ENCODE measurements at regions not wholly inside any gene's neighbourhood (a gene's known extent, or its start where the extent isn't known, plus 50 kb on each side); places are given as distances from the start of the nearest gene placed in this dataset.

DNA sequence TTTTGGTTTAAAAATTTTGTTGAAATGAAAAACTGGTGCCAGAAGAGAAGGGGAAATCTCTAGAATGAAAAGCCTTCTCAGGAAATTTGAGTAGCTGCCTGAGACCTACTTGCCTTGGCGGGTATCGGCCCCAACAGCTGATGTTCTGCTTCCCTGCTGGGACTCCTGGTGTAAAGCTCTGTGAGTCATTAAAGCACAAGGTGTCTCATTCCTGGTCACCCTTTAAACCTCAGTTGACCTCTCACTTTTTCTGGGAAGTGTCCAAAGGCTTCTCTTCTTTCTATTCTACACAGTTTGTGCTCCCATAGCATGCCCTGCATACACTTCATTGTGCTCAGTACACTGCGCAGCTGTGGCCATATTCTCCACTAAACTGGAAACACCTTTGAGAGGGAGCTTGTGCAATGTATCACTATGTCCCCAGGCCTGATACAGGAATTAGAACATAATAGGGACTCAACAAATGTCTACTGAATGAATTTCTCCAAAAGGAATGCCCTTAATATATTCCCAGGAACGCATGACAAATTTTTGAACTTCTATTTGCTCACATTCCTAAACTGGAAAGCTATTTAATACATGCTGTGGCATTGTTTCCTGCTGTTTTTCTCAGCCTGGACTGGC lies 303.9 kb downstream of the SDHAF3 start:
- TF ChIP-seq, protein P1, sequence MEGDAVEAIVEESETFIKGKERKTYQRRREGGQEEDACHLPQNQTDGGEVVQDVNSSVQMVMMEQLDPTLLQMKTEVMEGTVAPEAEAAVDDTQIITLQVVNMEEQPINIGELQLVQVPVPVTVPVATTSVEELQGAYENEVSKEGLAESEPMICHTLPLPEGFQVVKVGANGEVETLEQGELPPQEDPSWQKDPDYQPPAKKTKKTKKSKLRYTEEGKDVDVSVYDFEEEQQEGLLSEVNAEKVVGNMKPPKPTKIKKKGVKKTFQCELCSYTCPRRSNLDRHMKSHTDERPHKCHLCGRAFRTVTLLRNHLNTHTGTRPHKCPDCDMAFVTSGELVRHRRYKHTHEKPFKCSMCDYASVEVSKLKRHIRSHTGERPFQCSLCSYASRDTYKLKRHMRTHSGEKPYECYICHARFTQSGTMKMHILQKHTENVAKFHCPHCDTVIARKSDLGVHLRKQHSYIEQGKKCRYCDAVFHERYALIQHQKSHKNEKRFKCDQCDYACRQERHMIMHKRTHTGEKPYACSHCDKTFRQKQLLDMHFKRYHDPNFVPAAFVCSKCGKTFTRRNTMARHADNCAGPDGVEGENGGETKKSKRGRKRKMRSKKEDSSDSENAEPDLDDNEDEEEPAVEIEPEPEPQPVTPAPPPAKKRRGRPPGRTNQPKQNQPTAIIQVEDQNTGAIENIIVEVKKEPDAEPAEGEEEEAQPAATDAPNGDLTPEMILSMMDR (conservative IDR thresholded peaks at IDR 0.05; ENCODE audit: low read length) = no peak
- no peak for TF ChIP-seq EZH2phosphoT487 (IDR thresholded peaks at IDR 0.05; ENCODE audit: borderline replicate concordance)
